HFF-Myc (cell line): ENCODE measurements at regions not wholly inside any gene's neighbourhood (a gene's known extent, or its start where the extent isn't known, plus 50 kb on each side); places are given as distances from the start of the nearest gene placed in this dataset.

ENCODE experiments used
- DNase-seq: peaks from one replicate; pipeline ENCODE4 v3.0.0-alpha.2; 2011; ENCODE audit warnings: low read depth; ENCODE audit errors: extremely low read depth
- H3K4me3 ChIP-seq: replicated peaks from 2 replicates; pipeline ENCODE4 v1.5.1; 2011; ENCODE audit warnings: low read depth, mild to moderate bottlenecking, control low read depth, low read length
- CTCF ChIP-seq: IDR thresholded peaks from 2 replicates; pipeline ENCODE4 v1.5.1; 2012; ENCODE audit warnings: mild to moderate bottlenecking, low read depth, low read length, control low read depth; ENCODE audit errors: missing control alignments

GRCh38 chr13:64074971-64075474, 2659.4 kb upstream of the PCDH20 start:
- DNase-seq = no peak
- H3K4me3 ChIP-seq = no peak overlapping the region
- no peak for TF ChIP-seq CTCF

GRCh38 chr13:64073203-64073602, 2657.6 kb upstream of the PCDH20 start:
- H3K4me3 ChIP-seq = no peak overlapping the region
- no peak for TF ChIP-seq CTCF
- no peak for DNase-seq

DNA sequence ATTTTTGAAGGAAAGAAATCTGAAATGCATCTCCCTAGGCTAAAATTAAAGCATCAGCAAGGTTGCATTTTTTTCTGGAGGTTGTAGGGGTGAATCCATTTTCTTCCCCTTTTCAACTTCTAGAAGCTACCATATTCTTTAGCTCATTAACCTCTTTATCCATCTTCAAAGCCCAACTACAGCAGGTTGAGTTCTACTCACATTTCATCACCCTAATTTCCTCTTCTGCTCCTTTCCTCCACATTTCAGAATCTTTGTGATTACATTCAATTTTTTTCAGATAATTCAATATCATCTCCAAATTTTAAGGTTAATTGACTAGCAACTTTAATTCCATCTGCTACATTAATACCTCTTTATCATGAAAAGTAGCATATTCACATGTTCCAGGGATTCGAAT, 2655.7 kb upstream of the PCDH20 start:
- H3K4me3 ChIP-seq = no peak overlapping the region
- TF ChIP-seq CTCF = no peak
- DNase-seq = no peak

DNA sequence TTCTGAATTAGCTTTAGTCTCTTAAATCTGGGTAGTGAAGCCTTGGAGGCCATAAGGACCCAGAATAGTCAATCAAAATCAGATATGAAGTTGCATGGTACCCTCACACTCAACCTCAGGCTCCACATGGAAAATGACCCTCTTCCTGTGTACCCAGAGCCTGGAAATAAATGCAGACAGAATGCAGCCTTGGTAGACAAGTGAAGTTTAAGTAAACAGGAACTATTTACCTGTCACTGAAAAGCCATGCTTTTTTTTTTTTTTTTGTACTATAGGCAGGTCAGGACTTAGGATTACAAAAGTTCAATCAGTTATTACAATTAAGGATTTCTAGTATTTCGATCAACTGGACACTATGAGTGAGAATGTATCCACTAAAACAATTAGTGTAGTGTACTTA, 2654.2 kb upstream of the PCDH20 start:
- no peak overlapping the region for H3K4me3 ChIP-seq
- TF ChIP-seq CTCF = no peak
- no peak for DNase-seq

DNA sequence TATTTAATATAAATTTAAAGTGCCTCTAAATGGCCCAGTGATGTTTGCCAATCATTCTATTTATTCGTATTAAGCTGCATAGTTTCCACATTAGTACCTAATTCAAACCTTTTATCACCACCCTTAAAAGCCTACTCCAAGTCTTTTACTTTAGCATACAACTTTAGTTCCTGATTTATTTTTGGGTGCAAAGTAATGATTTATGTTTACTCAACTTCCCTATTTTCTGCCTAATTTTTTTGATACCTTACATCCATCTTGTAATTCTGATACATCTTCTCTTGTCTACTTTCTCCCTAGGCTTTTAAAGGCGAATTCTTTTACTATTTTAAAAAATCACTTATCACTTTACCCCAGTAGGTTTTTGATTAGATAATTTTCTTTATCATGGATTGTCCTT, 2651.1 kb upstream of the PCDH20 start:
- no peak for TF ChIP-seq CTCF
- no peak overlapping the region for H3K4me3 ChIP-seq

DNA sequence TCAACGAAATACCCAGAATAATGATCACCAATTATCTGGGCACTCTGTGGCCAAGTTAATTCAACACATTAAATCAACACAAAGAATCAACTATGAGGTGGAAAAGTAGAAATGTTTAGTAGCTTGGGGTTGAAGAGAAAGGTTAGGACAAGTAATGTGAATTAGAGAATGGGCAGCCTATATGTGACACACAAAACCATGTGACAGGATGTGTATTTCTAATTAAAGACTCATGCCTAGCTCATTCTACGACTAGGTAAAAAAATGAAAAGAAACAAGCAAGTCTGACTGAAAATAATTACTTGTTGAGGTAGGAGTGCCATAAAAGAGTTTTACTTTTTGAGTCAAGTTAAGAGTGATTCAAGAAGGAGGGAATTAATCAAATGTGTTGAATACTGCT, 2646.0 kb upstream of the PCDH20 start:
- no peak overlapping the region for H3K4me3 ChIP-seq
- no peak for DNase-seq
- TF ChIP-seq CTCF = no peak

More for the DNA sequence above, 2651.1 kb upstream of the PCDH20 start:
- no peak for DNase-seq

- H3K4me3 ChIP-seq = no peak overlapping the region
- no peak for TF ChIP-seq CTCF
- DNase-seq = no peak
Measured at GRCh38 chr13:64057372-64058020, 2641.8 kb upstream of the PCDH20 start.
